SJSA1 (cell line): ENCODE measurements at regions not wholly inside any gene's neighbourhood (a gene's known extent, or its start where the extent isn't known, plus 50 kb on each side); places are given as distances from the start of the nearest gene placed in this dataset.

Experiments used
- DNase-seq, 2 experiments: peaks; one replicate each; pipeline ENCODE4 v3.0.0-alpha.2; 2015 to 2020; ENCODE audit warnings: low spot score in 2 of 2, low read depth in 1 of 2
- H3K27ac ChIP-seq: fragments of 250-450 bp; sonication (Bioruptor Pico); 2 replicates; pipeline ENCODE4 v1.5.1; 2020; ENCODE audit warnings: mild to moderate bottlenecking, moderate library complexity
- H3K27me3 ChIP-seq: fragments of 250-450 bp; sonication (Bioruptor Pico); replicated peaks from 2 replicates; pipeline ENCODE4 v1.5.1; 2020; ENCODE audit warnings: mild to moderate bottlenecking, moderate library complexity
- H3K36me3 ChIP-seq: fragments of 250-450 bp; sonication (Bioruptor Pico); 2 replicates; pipeline ENCODE4 v1.5.1; 2020; ENCODE audit warnings: mild to moderate bottlenecking
- H3K4me1 ChIP-seq: fragments of 250-450 bp; sonication (Bioruptor Pico); replicated peaks from 2 replicates; pipeline ENCODE4 v1.6.1; 2021; ENCODE audit warnings: mild to moderate bottlenecking
- H3K4me3 ChIP-seq: fragments of 250-450 bp; sonication (Bioruptor Pico); 2 replicates; pipeline ENCODE4 v1.5.1; 2020; ENCODE audit warnings: mild to moderate bottlenecking
- H3K9me3 ChIP-seq: fragments of 250-450 bp; sonication (Bioruptor Pico); replicated peaks from 2 replicates; pipeline ENCODE4 v1.5.1; 2020; ENCODE audit warnings: mild to moderate bottlenecking

DNA sequence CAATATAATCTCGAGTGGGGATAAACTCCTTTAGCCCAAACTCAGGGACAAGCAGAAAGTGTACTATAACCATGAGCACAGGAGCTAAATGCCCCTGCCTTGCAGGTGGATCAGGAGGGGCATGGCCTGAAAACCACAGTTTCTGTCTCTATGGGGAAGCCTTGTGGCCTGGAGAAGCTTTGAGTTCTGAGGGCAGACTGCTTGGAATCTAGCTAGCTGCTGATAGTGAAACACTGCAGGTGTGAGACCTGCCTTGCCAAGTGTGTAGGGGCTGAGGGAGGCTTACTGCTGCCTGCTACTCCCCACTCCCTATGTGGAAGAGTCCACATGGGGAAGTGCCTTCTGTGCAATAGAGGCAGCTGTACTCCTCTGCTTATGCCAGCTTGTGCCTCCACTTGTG lies 352.3 kb upstream of the OR4E1 start:
- Histone ChIP-seq H3K4me1 (no peaks in the 10 kb centered on the region), H3K27ac (no peak overlapping the region), H3K4me3 (no peak overlapping the region), H3K36me3 (no peaks in the 10 kb centered on the region), H3K9me3 (no peaks in the 10 kb centered on the region), H3K27me3 (no peaks in the 10 kb centered on the region)
- DNase-seq = no peak

DNA sequence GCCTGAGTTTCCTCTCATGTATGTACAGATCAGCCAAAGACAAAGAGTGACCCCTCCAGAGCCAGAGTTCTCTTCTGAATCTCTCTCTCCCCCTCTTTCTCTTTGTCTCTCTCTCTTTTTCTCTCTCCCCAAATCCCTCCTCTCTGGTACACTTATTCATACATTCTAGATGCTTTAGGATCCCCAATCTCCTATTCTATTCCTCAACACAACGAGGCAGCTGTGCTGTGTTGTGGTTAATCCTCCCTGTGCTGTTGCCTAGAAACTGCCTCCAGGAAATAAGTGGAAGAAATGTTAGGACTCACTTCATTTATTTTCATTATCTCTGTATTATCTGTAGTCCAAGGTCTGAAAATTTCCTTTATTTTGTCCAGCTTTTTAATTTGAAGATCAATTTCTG lies 350.5 kb upstream of the OR4E1 start:
- Histone ChIP-seq H3K9me3 (no peaks in the 10 kb centered on the region), H3K27me3 (no peaks in the 10 kb centered on the region), H3K36me3 (no peaks in the 10 kb centered on the region), H3K4me3 (no peak overlapping the region), H3K27ac (no peak overlapping the region), H3K4me1 (no peaks in the 10 kb centered on the region)
- no peak for DNase-seq

- no peak overlapping the region for H3K4me3 ChIP-seq
- DNase-seq = no peak
- no peak overlapping the region for H3K27ac ChIP-seq
- no peaks in the 10 kb centered on the region for H3K36me3 ChIP-seq
- no peaks in the 10 kb centered on the region for H3K4me1 ChIP-seq
- H3K9me3 ChIP-seq = no peaks in the 10 kb centered on the region
- no peaks in the 10 kb centered on the region for H3K27me3 ChIP-seq
Observed at GRCh38 chr14:22018890-22019289, 345.3 kb upstream of the OR4E1 start.

GRCh38 chr14:22012452-22012851 lies 338.8 kb upstream of the OR4E1 start:
- no peak overlapping the region for H3K27ac ChIP-seq
- no peak for DNase-seq
- no peaks in the 10 kb centered on the region for H3K27me3 ChIP-seq
- no peaks in the 10 kb centered on the region for H3K36me3 ChIP-seq
- H3K9me3 ChIP-seq = no peaks in the 10 kb centered on the region
- H3K4me3 ChIP-seq = no peak overlapping the region
- H3K4me1 ChIP-seq = no peaks in the 10 kb centered on the region

DNA sequence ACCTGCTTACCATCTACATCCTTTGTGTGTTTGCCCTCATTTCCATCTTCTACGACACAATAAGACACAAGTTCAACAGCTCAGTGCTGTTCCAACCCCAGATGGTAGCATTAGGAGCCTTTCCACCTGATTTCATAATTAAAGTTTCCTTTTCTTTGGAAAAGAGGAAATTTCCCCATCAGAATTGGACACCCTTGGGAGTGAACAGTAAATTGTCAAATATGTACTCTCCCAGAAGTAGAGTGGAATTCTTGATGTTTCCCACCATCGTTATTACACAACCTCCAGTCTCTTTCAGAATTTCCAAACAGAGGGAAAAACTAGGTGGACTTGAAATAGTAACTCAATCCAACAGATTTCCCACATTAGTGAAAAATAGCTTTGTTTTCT lies 337.6 kb upstream of the OR4E1 start:
- Histone ChIP-seq H3K4me3 (no peak overlapping the region), H3K27me3 (no peaks in the 10 kb centered on the region), H3K36me3 (no peaks in the 10 kb centered on the region), H3K27ac (no peak overlapping the region), H3K4me1 (no peaks in the 10 kb centered on the region), H3K9me3 (no peaks in the 10 kb centered on the region)
- DNase-seq = no peak

- Histone ChIP-seq H3K27me3 (no peaks in the 10 kb centered on the region), H3K4me1 (no peaks in the 10 kb centered on the region), H3K4me3 (no peak overlapping the region), H3K9me3 (no peaks in the 10 kb centered on the region), H3K36me3 (no peaks in the 10 kb centered on the region), H3K27ac (no peak overlapping the region)
- DNase-seq = no peak
Observed at GRCh38 chr14:22010545-22011252, 337.1 kb upstream of the OR4E1 start.

GRCh38 chr14:22008766-22009165 lies 335.1 kb upstream of the OR4E1 start:
- no peak for DNase-seq
- Histone ChIP-seq H3K4me3 (no peak overlapping the region), H3K27me3 (no peaks in the 10 kb centered on the region), H3K9me3 (no peaks in the 10 kb centered on the region), H3K4me1 (no peaks in the 10 kb centered on the region), H3K27ac (no peak overlapping the region), H3K36me3 (no peaks in the 10 kb centered on the region)

GRCh38 chr14:22007784-22008412 lies 334.3 kb upstream of the OR4E1 start:
- no peak for DNase-seq
- no peak overlapping the region for H3K27ac ChIP-seq
- H3K36me3 ChIP-seq = no peaks in the 10 kb centered on the region
- no peaks in the 10 kb centered on the region for H3K27me3 ChIP-seq
- no peaks in the 10 kb centered on the region for H3K4me1 ChIP-seq
- no peaks in the 10 kb centered on the region for H3K9me3 ChIP-seq
- H3K4me3 ChIP-seq = no peak overlapping the region

- Histone ChIP-seq H3K4me1 (no peaks in the 10 kb centered on the region), H3K36me3 (no peaks in the 10 kb centered on the region), H3K27ac (no peak overlapping the region), H3K9me3 (no peaks in the 10 kb centered on the region), H3K4me3 (no peak overlapping the region), H3K27me3 (no peaks in the 10 kb centered on the region)
- no peak for DNase-seq
Observed at GRCh38 chr14:22007363-22007762, 333.7 kb upstream of the OR4E1 start.

GRCh38 chr14:22003461-22003860 lies 329.8 kb upstream of the OR4E1 start:
- Histone ChIP-seq H3K27me3 (no peaks in the 10 kb centered on the region), H3K36me3 (no peaks in the 10 kb centered on the region), H3K9me3 (no peaks in the 10 kb centered on the region), H3K4me1 (no peaks in the 10 kb centered on the region), H3K27ac (no peak overlapping the region), H3K4me3 (no peak overlapping the region)
- DNase-seq = no peak

DNA sequence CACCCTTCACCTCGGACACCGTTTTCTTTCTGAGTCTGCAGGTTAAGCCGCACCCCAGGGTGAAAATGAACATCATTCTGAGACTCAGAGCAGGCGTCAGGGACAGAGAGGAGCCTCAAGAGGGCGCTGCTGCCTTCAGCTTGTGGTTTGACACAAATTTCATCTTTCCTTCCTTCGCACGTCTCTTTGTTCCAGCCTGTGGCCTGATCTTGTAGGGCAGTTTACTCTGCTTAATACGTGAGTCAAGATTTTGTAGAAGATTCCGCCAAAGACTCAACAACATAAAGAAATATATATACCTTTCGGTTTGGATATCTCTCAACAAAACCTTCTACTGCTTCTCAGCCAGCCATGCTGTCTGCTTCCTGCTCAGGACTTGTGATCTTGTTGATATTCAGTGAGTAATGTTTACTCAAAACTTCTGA lies 329.3 kb upstream of the OR4E1 start:
- Histone ChIP-seq H3K9me3 (no peaks in the 10 kb centered on the region), H3K4me3 (no peak overlapping the region), H3K27me3 (no peaks in the 10 kb centered on the region), H3K36me3 (no peaks in the 10 kb centered on the region), H3K4me1 (no peaks in the 10 kb centered on the region), H3K27ac (no peak overlapping the region)
- DNase-seq = no peak

GRCh38 chr14:21999402-21999801 lies 325.8 kb upstream of the OR4E1 start:
- H3K27ac ChIP-seq = no peak overlapping the region

GRCh38 chr14:21997300-21997699 lies 323.7 kb upstream of the OR4E1 start:
- Histone ChIP-seq H3K36me3 (no peaks in the 10 kb centered on the region), H3K4me1 (no peaks in the 10 kb centered on the region), H3K4me3 (no peak overlapping the region), H3K9me3 (no peaks in the 10 kb centered on the region), H3K27ac (no peak overlapping the region), H3K27me3 (no peaks in the 10 kb centered on the region; the same call in 1 of the 2 replicates)
- DNase-seq = no peak

More at GRCh38 chr14:21999402-21999801, 325.8 kb upstream of the OR4E1 start:
- H3K4me1 ChIP-seq = no peaks in the 10 kb centered on the region
- no peaks in the 10 kb centered on the region; the same call in 1 of the 2 replicates for H3K27me3 ChIP-seq
- H3K36me3 ChIP-seq = no peaks in the 10 kb centered on the region
- no peak for DNase-seq
- H3K4me3 ChIP-seq = no peak overlapping the region
- H3K9me3 ChIP-seq = no peaks in the 10 kb centered on the region

DNA sequence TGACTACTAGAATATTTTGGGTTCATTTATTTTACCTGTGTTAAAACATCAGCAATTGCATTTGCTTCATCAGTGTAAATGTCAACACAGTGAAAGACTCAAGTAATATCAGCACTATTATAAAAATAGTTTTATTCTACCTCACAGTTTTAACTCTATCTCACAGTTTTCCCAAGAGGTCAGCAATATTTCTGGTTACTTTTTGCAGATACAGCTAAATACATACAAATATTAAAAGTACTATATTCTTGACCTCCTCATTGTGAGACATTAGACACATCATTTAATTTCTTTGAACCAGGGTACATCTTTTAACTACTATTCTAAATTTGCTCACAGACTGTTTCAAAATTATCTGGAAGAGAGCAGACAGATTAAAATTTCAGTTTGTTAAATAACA lies 321.7 kb upstream of the OR4E1 start:
- no peaks in the 10 kb centered on the region for H3K36me3 ChIP-seq
- H3K9me3 ChIP-seq = no peaks in the 10 kb centered on the region
- H3K27ac ChIP-seq = no peak overlapping the region
- DNase-seq = no peak
- no peaks in the 10 kb centered on the region for H3K4me1 ChIP-seq
- no peak overlapping the region for H3K4me3 ChIP-seq
- H3K27me3 ChIP-seq = no peaks in the 10 kb centered on the region; the same call in 1 of the 2 replicates
